Mesenchymal stem cell (in vitro differentiated cells and primary cell): ENCODE measurements at regions not wholly inside any gene's neighbourhood (a gene's known extent, or its start where the extent isn't known, plus 50 kb on each side); places are given as distances from the start of the nearest gene placed in this dataset.

Experiments
- DNase-seq: peaks from one replicate; pipeline ENCODE4 v3.0.0-alpha.2; 2013
- H2AFZ ChIP-seq: one replicate; pipeline ENCODE4 v1.6.1; 2013; ENCODE audit warnings: low read depth, mild to moderate bottlenecking, control low read depth, inconsistent platforms, low read length, moderate library complexity
- H2AK5ac ChIP-seq: 2 replicates; pipeline ENCODE4 v1.6.1; 2013; ENCODE audit warnings: low read length, moderate library complexity, mild to moderate bottlenecking, inconsistent platforms; ENCODE audit not compliant: severe bottlenecking
- H2BK120ac ChIP-seq: one replicate; pipeline ENCODE4 v1.6.1; 2013; ENCODE audit warnings: low read depth, mild to moderate bottlenecking, inconsistent platforms, low read length, moderate library complexity
- H2BK12ac ChIP-seq, 2 experiments: one replicate each; pipeline ENCODE4 v1.6.1; 2013; ENCODE audit warnings: inconsistent platforms in 2 of 2, low read length in 2 of 2, mild to moderate bottlenecking in 2 of 2, moderate library complexity in 2 of 2, control low read depth in 1 of 2
- H2BK15ac ChIP-seq: one replicate; pipeline ENCODE4 v1.6.1; 2013; ENCODE audit warnings: mild to moderate bottlenecking, low read depth, inconsistent platforms; ENCODE audit not compliant: poor library complexity, severe bottlenecking
- H2BK5ac ChIP-seq: 2 replicates; pipeline ENCODE4 v1.6.1; 2013; ENCODE audit warnings: low read depth, mild to moderate bottlenecking, low read length, control low read depth, inconsistent platforms; ENCODE audit not compliant: poor library complexity, severe bottlenecking
- H3K14ac ChIP-seq, 2 experiments: one replicate each; pipeline ENCODE4 v1.6.1; 2013; ENCODE audit warnings: inconsistent platforms in 2 of 2, low read length in 2 of 2, control low read depth in 1 of 2, mild to moderate bottlenecking in 1 of 2, moderate library complexity in 1 of 2
- H3K18ac ChIP-seq, 2 experiments: one replicate each; pipeline ENCODE4 v1.6.1; 2013; ENCODE audit warnings: inconsistent platforms in 2 of 2, low read length in 2 of 2, control low read depth in 1 of 2, low read depth in 1 of 2, mild to moderate bottlenecking in 1 of 2
- H3K23ac ChIP-seq, 2 experiments: one replicate each; pipeline ENCODE4 v1.6.1; 2013; ENCODE audit warnings: inconsistent platforms in 2 of 2, low read length in 2 of 2, mild to moderate bottlenecking in 2 of 2, moderate library complexity in 2 of 2, control low read depth in 1 of 2
- H3K27ac ChIP-seq: 2 replicates; pipeline ENCODE4 v1.5.1; 2013; ENCODE audit warnings: mild to moderate bottlenecking, moderate library complexity, low read length, control low read depth, inconsistent platforms; ENCODE audit not compliant: poor library complexity, severe bottlenecking
- H3K27me3 ChIP-seq, 2 experiments: 2 replicates each; pipeline versions ENCODE4 v1.6.1 to v1.7.0; 2013; ENCODE audit warnings: low read length in 2 of 2, mild to moderate bottlenecking in 2 of 2, moderate library complexity in 2 of 2, control low read depth in 1 of 2, inconsistent platforms in 1 of 2; ENCODE audit not compliant: control insufficient read depth in 1 of 2, insufficient read depth in 1 of 2
- H3K36me3 ChIP-seq, 2 experiments: 2 replicates each; pipeline versions ENCODE4 v1.6.1 to v1.7.0; 2013; ENCODE audit warnings: low read length in 2 of 2, control low read depth in 1 of 2, inconsistent platforms in 1 of 2, low read depth in 1 of 2, mild to moderate bottlenecking in 1 of 2; ENCODE audit not compliant: insufficient read depth in 2 of 2, control insufficient read depth in 1 of 2
- H3K4ac ChIP-seq, 2 experiments: one replicate each; pipeline ENCODE4 v1.6.1; 2013; ENCODE audit warnings: inconsistent platforms in 2 of 2, low read length in 2 of 2, mild to moderate bottlenecking in 2 of 2, moderate library complexity in 2 of 2, control low read depth in 1 of 2, low read depth in 1 of 2
- H3K4me1 ChIP-seq: 2 replicates; pipeline ENCODE4 v1.6.1; 2013; ENCODE audit warnings: low read depth, low read length, control low read depth; ENCODE audit not compliant: control insufficient read depth, insufficient read depth
- H3K4me2 ChIP-seq: 2 replicates; pipeline ENCODE4 v1.6.1; 2013; ENCODE audit warnings: low read length, mild to moderate bottlenecking, inconsistent platforms; ENCODE audit not compliant: poor library complexity, severe bottlenecking
- H3K4me3 ChIP-seq, 2 experiments: 2 replicates each; pipeline versions ENCODE4 v1.5.1 to v1.7.0; 2013; ENCODE audit warnings: low read length in 2 of 2, mild to moderate bottlenecking in 2 of 2, control low read depth in 1 of 2, low read depth in 1 of 2; ENCODE audit not compliant: insufficient read depth in 1 of 2
- H3K79me1 ChIP-seq: replicated peaks from 2 replicates; pipeline ENCODE4 v1.6.1; 2013; ENCODE audit warnings: mild to moderate bottlenecking, control low read depth, low read length, inconsistent platforms; ENCODE audit not compliant: poor library complexity, severe bottlenecking
- H3K9ac ChIP-seq: 2 replicates; pipeline ENCODE4 v1.7.0; 2013; ENCODE audit warnings: mild to moderate bottlenecking, low read length, moderate library complexity
- H3K9me3 ChIP-seq: 2 replicates; pipeline ENCODE4 v1.7.0; 2013; ENCODE audit warnings: mild to moderate bottlenecking, low read length; ENCODE audit not compliant: control insufficient read depth
- H4K8ac ChIP-seq: one replicate; pipeline ENCODE4 v1.6.1; 2013; ENCODE audit warnings: inconsistent platforms, mild to moderate bottlenecking, low read length, moderate library complexity
- H4K91ac ChIP-seq: one replicate; pipeline ENCODE4 v1.6.1; 2013; ENCODE audit warnings: mild to moderate bottlenecking, low read length, inconsistent platforms
- WGBS: methylation state at CpG from one replicate; pipeline ENCODE4 v1.1.7; 2013; ENCODE audit warnings: mixed read lengths; 5-methylcytosine and 5-hydroxymethylcytosine counted together

- Histone ChIP-seq H3K9me3 (no peaks in the 10 kb centered on the region), H3K27me3 (no peaks in the 10 kb centered on the region), H2BK120ac (no peak overlapping the region), H3K79me1 (no peaks in the 10 kb centered on the region), H3K4me3 (peak overlapping the region in 1 of 2 experiments; percentile 35), H2BK12ac (no peak overlapping the region), H3K4ac (no peak overlapping the region), H4K91ac (no peak overlapping the region), H3K36me3 (no peaks in the 10 kb centered on the region), H3K4me1 (peaks cover 6% of the 10 kb centered on the region), H3K14ac (no peak overlapping the region), H3K4me2 (peak overlapping the region; percentile 73), H3K9ac (peak overlapping the region; percentile 37), H3K18ac (no peak overlapping the region), H2BK5ac (no peak overlapping the region), H4K8ac (no peak overlapping the region), H2AFZ (peak overlapping the region; percentile 18), H2AK5ac (no peak overlapping the region), H3K27ac (peak overlapping the region; percentile 39), H2BK15ac (no peak overlapping the region), H3K23ac (no peak overlapping the region)
- WGBS = 11% methylated on average over 7 of the region's 7 CpGs
- peak; percentile 86 for DNase-seq
Observed at GRCh38 chr9:107222020-107222522, 61.0 kb upstream of the RAD23B start.

GRCh38 chr9:107223381-107223780 lies 59.7 kb upstream of the RAD23B start:
- Histone ChIP-seq H3K9ac (no peak overlapping the region), H3K4ac (no peak overlapping the region), H2BK15ac (no peak overlapping the region), H3K27ac (no peak overlapping the region), H3K23ac (no peak overlapping the region), H3K4me1 (peaks cover 3% of the 10 kb centered on the region), H3K79me1 (no peaks in the 10 kb centered on the region), H3K14ac (no peak overlapping the region), H2AFZ (no peak overlapping the region), H2BK12ac (no peak overlapping the region), H3K4me3 (no peak overlapping the region), H3K4me2 (no peak overlapping the region), H3K9me3 (no peaks in the 10 kb centered on the region), H2BK5ac (no peak overlapping the region), H3K36me3 (no peaks in the 10 kb centered on the region), H4K8ac (no peak overlapping the region), H2AK5ac (no peak overlapping the region), H4K91ac (no peak overlapping the region), H2BK120ac (no peak overlapping the region), H3K27me3 (no peaks in the 10 kb centered on the region), H3K18ac (no peak overlapping the region)
- no peak for DNase-seq
- WGBS = no CpG with 5 or more reads among the region's 2 CpGs

GRCh38 chr9:107224252-107224651 lies 58.8 kb upstream of the RAD23B start:
- DNase-seq = no peak
- Histone ChIP-seq H2AFZ (no peak overlapping the region), H2BK15ac (no peak overlapping the region), H3K27me3 (no peaks in the 10 kb centered on the region), H2AK5ac (no peak overlapping the region), H4K8ac (no peak overlapping the region), H3K4me3 (no peak overlapping the region), H3K4me1 (peaks cover 3% of the 10 kb centered on the region), H3K14ac (no peak overlapping the region), H3K4me2 (no peak overlapping the region), H3K79me1 (no peaks in the 10 kb centered on the region), H2BK12ac (no peak overlapping the region), H2BK5ac (no peak overlapping the region), H3K9me3 (no peaks in the 10 kb centered on the region), H3K23ac (no peak overlapping the region), H3K18ac (no peak overlapping the region), H3K4ac (no peak overlapping the region), H3K36me3 (no peaks in the 10 kb centered on the region), H4K91ac (no peak overlapping the region), H2BK120ac (no peak overlapping the region), H3K9ac (no peak overlapping the region), H3K27ac (no peak overlapping the region)
- no CpG with 5 or more reads among the region's 2 CpGs for WGBS

DNA sequence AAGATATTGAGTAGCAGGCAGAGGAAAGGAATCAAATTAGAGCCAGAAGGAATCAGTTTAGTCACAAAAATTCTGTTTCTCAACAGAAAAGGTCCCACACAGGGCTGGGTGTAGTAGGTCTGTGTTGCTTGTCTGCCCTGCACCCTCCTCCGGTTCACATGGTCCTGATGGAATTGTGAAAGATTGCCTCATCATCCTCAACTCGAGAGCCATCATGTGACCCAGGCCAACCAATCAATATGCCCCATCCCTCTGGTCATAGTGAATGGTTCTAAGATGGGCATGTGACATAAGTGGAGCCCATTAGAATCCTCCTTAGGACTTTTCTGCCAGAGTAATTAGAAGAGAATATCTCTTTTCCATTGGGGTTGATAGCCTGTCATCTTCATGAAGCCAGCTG lies 56.7 kb upstream of the RAD23B start:
- no peak overlapping the region for H2AFZ ChIP-seq
- no peaks in the 10 kb centered on the region for H3K79me1 ChIP-seq
- no peak overlapping the region for H2BK15ac ChIP-seq
- no peak overlapping the region for H2BK12ac ChIP-seq
- H3K4me3 ChIP-seq = no peak overlapping the region
- 100% methylated on average over 1 of the region's 2 CpGs for WGBS
- H3K9me3 ChIP-seq = no peaks in the 10 kb centered on the region
- no peaks in the 10 kb centered on the region for H3K27me3 ChIP-seq
- H3K14ac ChIP-seq = no peak overlapping the region
- no peak overlapping the region for H2BK5ac ChIP-seq
- H3K27ac ChIP-seq = no peak overlapping the region
- no peak overlapping the region for H4K91ac ChIP-seq
- no peak for DNase-seq
- H4K8ac ChIP-seq = no peak overlapping the region
- H2BK120ac ChIP-seq = no peak overlapping the region
- no peak overlapping the region for H2AK5ac ChIP-seq
- H3K36me3 ChIP-seq = no peaks in the 10 kb centered on the region
- H3K4me2 ChIP-seq = no peak overlapping the region
- H3K4me1 ChIP-seq = peaks cover 2% of the 10 kb centered on the region
- no peak overlapping the region for H3K18ac ChIP-seq
- H3K23ac ChIP-seq = no peak overlapping the region
- no peak overlapping the region for H3K9ac ChIP-seq
- H3K4ac ChIP-seq = no peak overlapping the region
